Glutamatergic neuron (in vitro differentiated cells): ENCODE measurements at regions not wholly inside any gene's neighbourhood (a gene's known extent, or its start where the extent isn't known, plus 50 kb on each side); places are given as distances from the start of the nearest gene placed in this dataset.

ENCODE experiments used
- DNase-seq: peaks from one replicate; pipeline ENCODE4 v3.0.0; 2022
- H3K27ac Mint-ChIP-seq: one replicate; pipeline ENCODE4 v1.8.0; 2020; ENCODE audit warnings: mild to moderate bottlenecking, mixed read lengths, inconsistent platforms; ENCODE audit not compliant: unreplicated experiment
- H3K27me3 Mint-ChIP-seq: one replicate; pipeline ENCODE4 v1.8.0; 2020; ENCODE audit warnings: mild to moderate bottlenecking, moderate library complexity, mixed read lengths, inconsistent platforms; ENCODE audit not compliant: unreplicated experiment
- H3K36me3 Mint-ChIP-seq: one replicate; pipeline ENCODE4 v1.8.0; 2020; ENCODE audit warnings: mild to moderate bottlenecking, mixed read lengths, inconsistent platforms; ENCODE audit not compliant: unreplicated experiment
- H3K4me1 Mint-ChIP-seq: one replicate; pipeline ENCODE4 v1.8.0; 2020; ENCODE audit warnings: mild to moderate bottlenecking, low read depth, mixed read lengths, inconsistent platforms; ENCODE audit not compliant: unreplicated experiment
- H3K4me3 Mint-ChIP-seq: one replicate; pipeline ENCODE4 v1.8.0; 2020; ENCODE audit warnings: mild to moderate bottlenecking, mixed read lengths, inconsistent platforms; ENCODE audit not compliant: unreplicated experiment
- H3K9me3 Mint-ChIP-seq: one replicate; pipeline ENCODE4 v1.8.0; 2020; ENCODE audit warnings: mild to moderate bottlenecking, moderate library complexity, mixed read lengths, inconsistent platforms; ENCODE audit not compliant: unreplicated experiment
- TF ChIP-seq, protein P1 (sequence below): fragments of 200-600 bp; sonication (generic); IDR thresholded peaks from one replicate; pipeline ENCODE4 v1.5.0; 2021; ENCODE audit not compliant: partially characterized antibody, unreplicated experiment

DNA sequence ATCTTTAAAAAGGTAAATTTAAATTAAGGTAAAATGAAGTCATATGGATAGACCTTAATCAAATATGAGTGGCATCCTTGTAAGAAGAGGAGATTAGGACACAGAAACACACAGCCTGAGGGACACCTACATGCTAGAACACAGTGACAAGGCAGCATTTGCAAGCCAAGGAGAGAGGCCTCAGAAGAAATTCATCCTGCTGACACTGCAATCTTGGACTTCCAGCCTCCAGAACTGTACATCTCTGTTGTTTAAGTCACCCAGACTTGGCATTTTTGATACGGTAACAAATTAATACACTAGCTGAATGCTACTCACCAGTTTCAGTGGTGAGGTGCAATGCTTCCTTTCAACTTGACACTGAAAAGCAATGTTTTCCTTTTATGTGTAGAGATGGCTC, 305.0 kb downstream of the TDRD15 start:
- Mint-ChIP-seq H3K4me1 (no peaks in the 10 kb centered on the region), H3K27me3 (peaks cover 1% of the 10 kb centered on the region), H3K4me3 (no peak overlapping the region), H3K27ac (no peak overlapping the region), H3K36me3 (no peaks in the 10 kb centered on the region), H3K9me3 (no peaks in the 10 kb centered on the region)
- TF ChIP-seq, protein P1, sequence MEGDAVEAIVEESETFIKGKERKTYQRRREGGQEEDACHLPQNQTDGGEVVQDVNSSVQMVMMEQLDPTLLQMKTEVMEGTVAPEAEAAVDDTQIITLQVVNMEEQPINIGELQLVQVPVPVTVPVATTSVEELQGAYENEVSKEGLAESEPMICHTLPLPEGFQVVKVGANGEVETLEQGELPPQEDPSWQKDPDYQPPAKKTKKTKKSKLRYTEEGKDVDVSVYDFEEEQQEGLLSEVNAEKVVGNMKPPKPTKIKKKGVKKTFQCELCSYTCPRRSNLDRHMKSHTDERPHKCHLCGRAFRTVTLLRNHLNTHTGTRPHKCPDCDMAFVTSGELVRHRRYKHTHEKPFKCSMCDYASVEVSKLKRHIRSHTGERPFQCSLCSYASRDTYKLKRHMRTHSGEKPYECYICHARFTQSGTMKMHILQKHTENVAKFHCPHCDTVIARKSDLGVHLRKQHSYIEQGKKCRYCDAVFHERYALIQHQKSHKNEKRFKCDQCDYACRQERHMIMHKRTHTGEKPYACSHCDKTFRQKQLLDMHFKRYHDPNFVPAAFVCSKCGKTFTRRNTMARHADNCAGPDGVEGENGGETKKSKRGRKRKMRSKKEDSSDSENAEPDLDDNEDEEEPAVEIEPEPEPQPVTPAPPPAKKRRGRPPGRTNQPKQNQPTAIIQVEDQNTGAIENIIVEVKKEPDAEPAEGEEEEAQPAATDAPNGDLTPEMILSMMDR = no peak
- no peak for DNase-seq

DNA sequence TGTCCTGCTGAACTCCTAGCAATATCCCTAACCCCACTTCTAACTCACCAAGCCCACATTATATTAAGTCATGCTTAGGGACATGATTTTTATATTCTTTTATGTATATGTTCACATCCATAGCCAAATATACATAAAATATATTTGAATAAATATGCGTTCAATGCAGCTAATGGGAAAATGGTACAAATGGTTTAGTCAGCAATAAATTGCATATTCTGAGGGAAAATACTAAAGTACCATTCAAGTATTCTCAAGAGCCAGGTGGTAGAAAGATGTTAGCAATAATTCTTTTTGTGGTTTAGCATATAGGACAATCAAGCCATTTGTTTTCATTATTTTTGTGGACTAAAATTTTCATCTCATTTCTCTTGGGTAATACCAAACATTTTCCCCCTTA, 306.0 kb downstream of the TDRD15 start:
- H3K36me3 Mint-ChIP-seq = no peaks in the 10 kb centered on the region
- H3K27ac Mint-ChIP-seq = no peak overlapping the region
- H3K4me3 Mint-ChIP-seq = no peak overlapping the region
- no peaks in the 10 kb centered on the region for H3K4me1 Mint-ChIP-seq
- peaks cover 1% of the 10 kb centered on the region for H3K27me3 Mint-ChIP-seq
- TF ChIP-seq, protein P1 = no peak
- no peaks in the 10 kb centered on the region for H3K9me3 Mint-ChIP-seq
- no peak for DNase-seq

DNA sequence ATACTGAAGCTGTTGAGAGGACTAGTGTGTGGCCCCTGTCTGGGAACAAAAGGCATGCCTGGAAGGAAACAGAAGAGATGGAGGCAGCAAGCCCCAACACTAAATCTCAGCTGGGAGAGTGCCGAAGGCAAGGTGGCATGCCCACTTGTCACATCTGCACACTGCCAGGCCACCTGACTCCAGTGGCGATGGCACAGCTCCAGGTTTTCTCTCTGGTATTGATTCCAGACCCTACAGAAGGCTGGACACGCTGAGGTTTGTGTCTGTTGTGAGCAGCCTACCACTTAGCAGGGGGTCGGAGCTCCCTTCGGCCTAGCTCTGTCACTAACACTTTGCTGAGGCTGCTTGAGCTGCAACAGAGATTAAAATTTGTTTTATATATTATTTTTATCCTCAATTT, 307.3 kb downstream of the TDRD15 start:
- Mint-ChIP-seq H3K27ac (no peak overlapping the region), H3K36me3 (no peaks in the 10 kb centered on the region), H3K4me1 (no peaks in the 10 kb centered on the region), H3K9me3 (no peaks in the 10 kb centered on the region), H3K4me3 (no peak overlapping the region), H3K27me3 (peaks cover 1% of the 10 kb centered on the region)
- TF ChIP-seq, protein P1 = no peak
- no peak for DNase-seq

DNA sequence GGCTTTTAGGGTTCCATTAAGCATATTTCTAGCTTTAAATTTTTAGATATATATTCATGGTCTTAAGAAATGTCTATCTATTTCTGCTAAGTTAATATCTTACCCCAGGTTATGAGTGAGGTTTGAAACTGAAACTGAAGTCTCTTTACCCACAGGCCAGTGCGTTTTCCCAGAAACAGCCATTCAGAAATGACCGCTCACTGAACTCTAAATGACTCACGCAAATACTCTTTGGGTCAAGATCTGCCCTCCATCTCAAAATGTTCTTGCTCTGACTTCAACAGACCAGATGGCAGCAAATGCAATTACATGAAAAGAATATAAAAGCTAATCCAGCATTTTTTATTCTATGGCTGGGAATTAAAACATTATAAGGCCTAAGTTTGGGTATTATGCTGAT, 315.2 kb downstream of the TDRD15 start:
- TF ChIP-seq, protein P1 = no peak
- H3K4me3 Mint-ChIP-seq = no peak overlapping the region
- H3K27ac Mint-ChIP-seq = no peak overlapping the region
- peaks cover 2% of the 10 kb centered on the region for H3K4me1 Mint-ChIP-seq
- H3K9me3 Mint-ChIP-seq = no peaks in the 10 kb centered on the region
- H3K27me3 Mint-ChIP-seq = no peaks in the 10 kb centered on the region
- H3K36me3 Mint-ChIP-seq = no peaks in the 10 kb centered on the region
- DNase-seq = no peak

DNA sequence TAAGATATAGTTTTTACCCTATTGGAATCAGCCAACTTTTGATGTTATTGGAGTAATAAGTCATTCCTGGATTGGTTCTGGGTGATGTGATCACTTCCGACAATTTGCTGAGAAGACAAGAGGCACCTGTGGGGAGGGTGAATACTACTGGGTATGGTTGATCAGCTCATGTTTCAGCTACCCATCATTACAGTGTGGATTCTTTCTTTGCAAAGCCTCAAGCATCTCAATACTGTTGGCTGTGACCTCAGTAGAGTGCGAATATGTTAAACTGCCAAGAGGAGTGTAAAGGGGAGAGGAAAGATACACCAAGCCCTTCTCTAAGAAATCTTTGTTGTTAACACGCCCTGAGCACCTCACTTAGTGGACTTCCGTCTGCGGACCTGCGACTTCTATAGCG, 317.7 kb downstream of the TDRD15 start:
- Mint-ChIP-seq H3K27ac (no peak overlapping the region), H3K4me1 (peaks cover 2% of the 10 kb centered on the region), H3K4me3 (no peak overlapping the region), H3K27me3 (no peaks in the 10 kb centered on the region), H3K36me3 (no peaks in the 10 kb centered on the region), H3K9me3 (no peaks in the 10 kb centered on the region)
- no peak for DNase-seq
- TF ChIP-seq, protein P1 = no peak
